DND-41 (cell line): ENCODE measurements at regions not wholly inside any gene's neighbourhood (a gene's known extent, or its start where the extent isn't known, plus 50 kb on each side); places are given as distances from the start of the nearest gene placed in this dataset.

Source experiments
- EZH2 ChIP-seq: IDR thresholded peaks from 3 replicates; pipeline ENCODE4 v1.6.1; 2012; ENCODE audit warnings: borderline replicate concordance, low read depth, mild to moderate bottlenecking, moderate library complexity, low read length, inconsistent platforms; ENCODE audit not compliant: severe bottlenecking
- TF ChIP-seq, protein P1 (sequence below): IDR thresholded peaks from 2 replicates; pipeline ENCODE4 v1.5.1; 2012; ENCODE audit warnings: borderline replicate concordance, low read length, moderate library complexity, mild to moderate bottlenecking; ENCODE audit not compliant: poor library complexity, severe bottlenecking; ENCODE audit errors: extremely low read depth

- TF ChIP-seq, protein P1, sequence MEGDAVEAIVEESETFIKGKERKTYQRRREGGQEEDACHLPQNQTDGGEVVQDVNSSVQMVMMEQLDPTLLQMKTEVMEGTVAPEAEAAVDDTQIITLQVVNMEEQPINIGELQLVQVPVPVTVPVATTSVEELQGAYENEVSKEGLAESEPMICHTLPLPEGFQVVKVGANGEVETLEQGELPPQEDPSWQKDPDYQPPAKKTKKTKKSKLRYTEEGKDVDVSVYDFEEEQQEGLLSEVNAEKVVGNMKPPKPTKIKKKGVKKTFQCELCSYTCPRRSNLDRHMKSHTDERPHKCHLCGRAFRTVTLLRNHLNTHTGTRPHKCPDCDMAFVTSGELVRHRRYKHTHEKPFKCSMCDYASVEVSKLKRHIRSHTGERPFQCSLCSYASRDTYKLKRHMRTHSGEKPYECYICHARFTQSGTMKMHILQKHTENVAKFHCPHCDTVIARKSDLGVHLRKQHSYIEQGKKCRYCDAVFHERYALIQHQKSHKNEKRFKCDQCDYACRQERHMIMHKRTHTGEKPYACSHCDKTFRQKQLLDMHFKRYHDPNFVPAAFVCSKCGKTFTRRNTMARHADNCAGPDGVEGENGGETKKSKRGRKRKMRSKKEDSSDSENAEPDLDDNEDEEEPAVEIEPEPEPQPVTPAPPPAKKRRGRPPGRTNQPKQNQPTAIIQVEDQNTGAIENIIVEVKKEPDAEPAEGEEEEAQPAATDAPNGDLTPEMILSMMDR: no peak
- TF ChIP-seq EZH2: no peak
Observed at GRCh38 chr2:129771418-129772189, 207.9 kb upstream of the RAB6C start.
